ENCODE measurements at regions not wholly inside any gene's neighbourhood (a gene's known extent, or its start where the extent isn't known, plus 50 kb on each side); places are given as distances from the start of the nearest gene placed in this dataset.

- DNase-seq, result no peak
Measured at GRCh38 chr3:106573605-106574004, 704.8 kb upstream of the CBLB start.

GRCh38 chr3:106575029-106575428 lies 706.2 kb upstream of the CBLB start:
- no peak for DNase-seq

- no peak for DNase-seq
Measured at GRCh38 chr3:106577241-106577640, 708.4 kb upstream of the CBLB start.

- DNase-seq, result no peak
Measured at GRCh38 chr3:106578911-106579310, 710.1 kb upstream of the CBLB start.

GRCh38 chr3:106582151-106582550 lies 713.3 kb upstream of the CBLB start:
- DNase-seq, result no peak

GRCh38 chr3:106587551-106587950 lies 718.7 kb upstream of the CBLB start:
- DNase-seq, result no peak

GRCh38 chr3:106588739-106589138 lies 719.9 kb upstream of the CBLB start:
- no peak for DNase-seq

- DNase-seq, result no peak
Measured at GRCh38 chr3:106589311-106589942, 720.6 kb upstream of the CBLB start.

- no peak for DNase-seq
Measured at GRCh38 chr3:106590216-106590615, 721.4 kb upstream of the CBLB start.

GRCh38 chr3:106593381-106593780 lies 724.6 kb upstream of the CBLB start:
- DNase-seq, result no peak

GRCh38 chr3:106609666-106610301 lies 741.0 kb upstream of the CBLB start:
- DNase-seq, result peak; percentile 62

- no peak for DNase-seq
Measured at GRCh38 chr3:106610362-106610959, 741.6 kb upstream of the CBLB start.

- DNase-seq, result no peak
Measured at GRCh38 chr3:106611116-106611515, 742.3 kb upstream of the CBLB start.

GRCh38 chr3:106611841-106612240 lies 743.0 kb upstream of the CBLB start:
- DNase-seq, result no peak

- DNase-seq, result no peak
Measured at GRCh38 chr3:106616556-106616955, 747.7 kb upstream of the CBLB start.

- DNase-seq, result no peak
Measured at GRCh38 chr3:106617276-106617675, 748.5 kb upstream of the CBLB start.

- DNase-seq, result no peak
Measured at GRCh38 chr3:106620646-106621045, 751.8 kb upstream of the CBLB start.

GRCh38 chr3:106624154-106624553 lies 753.1 kb upstream of the CCDC54 start:
- no peak for DNase-seq

- DNase-seq, result no peak
Measured at GRCh38 chr3:106628407-106628806, 748.8 kb upstream of the CCDC54 start.

- no peak for DNase-seq
Measured at GRCh38 chr3:106629215-106629832, 747.9 kb upstream of the CCDC54 start.

- no peak for DNase-seq
Measured at GRCh38 chr3:106631373-106632108, 745.7 kb upstream of the CCDC54 start.

- no peak for DNase-seq
Measured at GRCh38 chr3:106635271-106635670, 742.0 kb upstream of the CCDC54 start.

GRCh38 chr3:106635826-106636225 lies 741.4 kb upstream of the CCDC54 start:
- DNase-seq, result no peak
